ENCODE measurements at regions not wholly inside any gene's neighbourhood (a gene's known extent, or its start where the extent isn't known, plus 50 kb on each side); places are given as distances from the start of the nearest gene placed in this dataset.
"Not testable (repeated sequence)": the region's sequence is repeated elsewhere in the genome, so short reads cannot be mapped to it uniquely, and the experiment has no call there.

- no peak for TF ChIP-seq CTCF (IDR thresholded peaks at IDR 0.05; ENCODE audit: insufficient read depth, low read length, poor library complexity, severe bottlenecking)
- Histone ChIP-seq H3K4me3 (replicated peaks; ENCODE audit: low read depth, low read length) (no peak overlapping the region), H3K27me3 (replicated peaks; ENCODE audit: control insufficient read depth, insufficient read depth, low read length) (no peaks in the 10 kb centered on the region), H3K36me3 (ENCODE audit: control insufficient read depth, insufficient read depth, low read length) (no peaks in the 10 kb centered on the region)
- no peak for DNase-seq (ENCODE audit: extremely low read depth, insufficient read length)
Observed at GRCh38 chr3:109702252-109702651, 364.9 kb upstream of the DPPA4 start.

GRCh38 chr3:109702976-109703375, 365.6 kb upstream of the DPPA4 start:
- no peak for TF ChIP-seq CTCF (IDR thresholded peaks at IDR 0.05; ENCODE audit: insufficient read depth, low read length, poor library complexity, severe bottlenecking)
- Histone ChIP-seq H3K36me3 (ENCODE audit: control insufficient read depth, insufficient read depth, low read length) (no peaks in the 10 kb centered on the region), H3K27me3 (replicated peaks; ENCODE audit: control insufficient read depth, insufficient read depth, low read length) (no peaks in the 10 kb centered on the region), H3K4me3 (replicated peaks; ENCODE audit: low read depth, low read length) (no peak overlapping the region)
- DNase-seq (ENCODE audit: extremely low read depth, insufficient read length): no peak

GRCh38 chr3:109705133-109705532, 367.8 kb upstream of the DPPA4 start:
- H3K4me3 ChIP-seq (replicated peaks; ENCODE audit: low read depth, low read length); H3K36me3 ChIP-seq (ENCODE audit: control insufficient read depth, insufficient read depth, low read length); H3K27me3 ChIP-seq (replicated peaks; ENCODE audit: control insufficient read depth, insufficient read depth, low read length); DNase-seq (ENCODE audit: extremely low read depth, insufficient read length): not testable (repeated sequence)

GRCh38 chr3:109707617-109708016, 370.3 kb upstream of the DPPA4 start:
- no peaks in the 10 kb centered on the region for H3K27me3 ChIP-seq (replicated peaks; ENCODE audit: control insufficient read depth, insufficient read depth, low read length)
- TF ChIP-seq CTCF (IDR thresholded peaks at IDR 0.05; ENCODE audit: insufficient read depth, low read length, poor library complexity, severe bottlenecking): no peak
- H3K36me3 ChIP-seq (ENCODE audit: control insufficient read depth, insufficient read depth, low read length): no peaks in the 10 kb centered on the region
- no peak overlapping the region for H3K4me3 ChIP-seq (replicated peaks; ENCODE audit: low read depth, low read length)
- no peak for DNase-seq (ENCODE audit: extremely low read depth, insufficient read length)

- DNase-seq (ENCODE audit: extremely low read depth, insufficient read length): no peak
- H3K36me3 ChIP-seq (ENCODE audit: control insufficient read depth, insufficient read depth, low read length): no peaks in the 10 kb centered on the region
- TF ChIP-seq CTCF (IDR thresholded peaks at IDR 0.05; ENCODE audit: insufficient read depth, low read length, poor library complexity, severe bottlenecking): no peak
- no peaks in the 10 kb centered on the region for H3K27me3 ChIP-seq (replicated peaks; ENCODE audit: control insufficient read depth, insufficient read depth, low read length)
- H3K4me3 ChIP-seq (replicated peaks; ENCODE audit: low read depth, low read length): no peak overlapping the region
Observed at GRCh38 chr3:109713288-109713687, 375.9 kb upstream of the DPPA4 start.

GRCh38 chr3:109715707-109716106, 378.4 kb upstream of the DPPA4 start:
- no peak for DNase-seq (ENCODE audit: extremely low read depth, insufficient read length)
- no peak overlapping the region for H3K4me3 ChIP-seq (replicated peaks; ENCODE audit: low read depth, low read length)
- TF ChIP-seq CTCF (IDR thresholded peaks at IDR 0.05; ENCODE audit: insufficient read depth, low read length, poor library complexity, severe bottlenecking): no peak
- H3K27me3 ChIP-seq (replicated peaks; ENCODE audit: control insufficient read depth, insufficient read depth, low read length): no peaks in the 10 kb centered on the region
- no peaks in the 10 kb centered on the region for H3K36me3 ChIP-seq (ENCODE audit: control insufficient read depth, insufficient read depth, low read length)
